Neural crest cell (in vitro differentiated cells): ENCODE measurements at regions not wholly inside any gene's neighbourhood (a gene's known extent, or its start where the extent isn't known, plus 50 kb on each side); places are given as distances from the start of the nearest gene placed in this dataset.
A peak's percentile ranks its signal among the peaks of the same experiment; 100 is the strongest.

ENCODE experiments used
- DNase-seq: peaks from one replicate; pipeline ENCODE4 v3.0.0; 2021; ENCODE audit warnings: low read depth, mixed read lengths, low spot score
- H3K27ac Mint-ChIP-seq: one replicate; pipeline ENCODE4 v1.8.0; 2021; ENCODE audit warnings: mild to moderate bottlenecking, mixed read lengths; ENCODE audit not compliant: unreplicated experiment
- H3K27me3 Mint-ChIP-seq: 2 replicates; pipeline ENCODE4 v1.8.0; 2021; ENCODE audit warnings: low read depth, mild to moderate bottlenecking, mixed read lengths
- H3K36me3 Mint-ChIP-seq: 2 replicates; pipeline ENCODE4 v1.8.0; 2021; ENCODE audit warnings: low read depth, mild to moderate bottlenecking, mixed read lengths
- H3K4me1 Mint-ChIP-seq: 2 replicates; pipeline ENCODE4 v1.8.0; 2021; ENCODE audit warnings: mixed read lengths
- H3K4me3 Mint-ChIP-seq: one replicate; pipeline ENCODE4 v1.8.0; 2021; ENCODE audit warnings: mild to moderate bottlenecking, mixed read lengths
- H3K9me3 Mint-ChIP-seq: 2 replicates; pipeline ENCODE4 v1.8.0; 2021; ENCODE audit warnings: mixed read lengths
- CTCF ChIP-seq: fragments of 200-600 bp; sonication (generic); conservative IDR thresholded peaks from 2 replicates; pipeline ENCODE4 v1.5.0; 2021; ENCODE audit warnings: antibody characterized with exemption, mild to moderate bottlenecking

- H3K27ac Mint-ChIP-seq = no peak overlapping the region
- no peaks in the 10 kb centered on the region for H3K36me3 Mint-ChIP-seq
- H3K9me3 Mint-ChIP-seq = peaks cover 2% of the 10 kb centered on the region
- H3K27me3 Mint-ChIP-seq = no peaks in the 10 kb centered on the region
- TF ChIP-seq CTCF = no peak
- no peaks in the 10 kb centered on the region for H3K4me1 Mint-ChIP-seq
- H3K4me3 Mint-ChIP-seq = no peak overlapping the region
- DNase-seq = no peak
These were observed 1510.1 kb downstream of the MAT2B start for GRCh38 chr5:165015547-165015946.

GRCh38 chr5:165026971-165027370, 1521.6 kb downstream of the MAT2B start:
- Mint-ChIP-seq H3K4me3 (no peak overlapping the region), H3K9me3 (peaks cover 2% of the 10 kb centered on the region)
- DNase-seq = no peak

GRCh38 chr5:165028356-165028755, 1522.9 kb downstream of the MAT2B start:
- no peak for DNase-seq
- H3K4me3 Mint-ChIP-seq = no peak overlapping the region
- no peaks in the 10 kb centered on the region for H3K4me1 Mint-ChIP-seq
- no peaks in the 10 kb centered on the region for H3K36me3 Mint-ChIP-seq
- H3K9me3 Mint-ChIP-seq = peaks cover 2% of the 10 kb centered on the region
- no peaks in the 10 kb centered on the region for H3K27me3 Mint-ChIP-seq
- no peak overlapping the region for H3K27ac Mint-ChIP-seq
- no peak for TF ChIP-seq CTCF

More at GRCh38 chr5:165026971-165027370, 1521.6 kb downstream of the MAT2B start:
- Mint-ChIP-seq H3K36me3 (no peaks in the 10 kb centered on the region), H3K4me1 (no peaks in the 10 kb centered on the region), H3K27me3 (no peaks in the 10 kb centered on the region), H3K27ac (no peak overlapping the region)
- no peak for TF ChIP-seq CTCF

GRCh38 chr5:165029099-165029870, 1523.9 kb downstream of the MAT2B start:
- peaks cover 2% of the 10 kb centered on the region for H3K9me3 Mint-ChIP-seq
- DNase-seq = no peak
- H3K4me1 Mint-ChIP-seq = no peaks in the 10 kb centered on the region
- H3K27me3 Mint-ChIP-seq = no peaks in the 10 kb centered on the region
- no peak overlapping the region for H3K27ac Mint-ChIP-seq
- H3K36me3 Mint-ChIP-seq = no peaks in the 10 kb centered on the region
- TF ChIP-seq CTCF = peak; percentile 49
- no peak overlapping the region for H3K4me3 Mint-ChIP-seq

- Mint-ChIP-seq H3K4me3 (no peak overlapping the region), H3K27ac (no peak overlapping the region), H3K36me3 (no peaks in the 10 kb centered on the region), H3K4me1 (no peaks in the 10 kb centered on the region), H3K27me3 (no peaks in the 10 kb centered on the region), H3K9me3 (peaks cover 2% of the 10 kb centered on the region)
- TF ChIP-seq CTCF = no peak
- no peak for DNase-seq
These were observed 1525.6 kb downstream of the MAT2B start for GRCh38 chr5:165030971-165031370.
